GM21390 (cell line): ENCODE measurements at regions not wholly inside any gene's neighbourhood (a gene's known extent, or its start where the extent isn't known, plus 50 kb on each side); places are given as distances from the start of the nearest gene placed in this dataset.

Experiments
- ATAC-seq: cut with Tn5 transposase; IDR thresholded peaks from one replicate; pipeline ENCODE4 v1.9.1; 2021; ENCODE audit not compliant: unreplicated experiment

DNA sequence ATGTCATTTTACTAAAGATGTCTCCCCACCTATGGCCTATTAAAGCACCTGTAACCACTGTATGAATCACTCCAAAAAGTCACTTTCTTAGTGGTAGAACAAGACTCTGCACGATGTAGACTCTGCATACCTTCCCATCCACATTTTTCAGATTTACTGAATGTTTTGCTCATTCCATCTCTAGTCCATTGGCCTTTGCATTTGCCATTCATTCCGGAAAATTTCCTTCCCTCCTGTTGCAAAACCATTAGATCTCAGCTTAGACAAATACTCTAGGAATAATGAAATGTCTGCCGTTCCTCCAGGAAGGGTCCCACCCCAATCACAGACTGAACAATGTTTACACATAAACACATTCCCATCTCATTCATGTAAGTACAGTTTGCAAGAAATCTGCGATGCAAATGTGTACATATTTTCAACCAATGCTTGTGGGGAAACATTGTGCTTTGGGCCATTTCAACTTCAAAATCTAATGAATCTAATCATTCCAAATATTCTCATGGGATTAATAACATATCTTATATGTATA is 146.3 kb upstream of the XYLT1 start:
- ATAC-seq: no peak

DNA sequence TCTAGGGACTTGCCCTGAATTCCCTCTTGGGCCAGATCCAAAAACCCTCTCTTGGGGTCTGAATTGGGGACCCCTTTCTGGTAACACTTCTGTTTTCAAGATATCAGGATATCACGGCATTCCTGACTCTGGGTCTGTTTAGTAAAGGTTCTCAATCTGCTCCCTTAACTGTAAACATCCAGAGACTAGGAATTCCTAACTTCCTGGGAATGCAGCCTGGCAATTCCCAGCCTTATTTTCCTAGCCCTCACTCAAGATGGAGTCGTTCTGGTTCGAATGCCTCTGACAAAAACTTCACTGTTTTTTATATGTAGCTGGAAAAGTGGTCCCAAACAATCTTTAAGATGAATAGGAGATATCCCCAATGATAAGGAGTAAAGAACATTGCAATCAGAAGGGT is 141.6 kb upstream of the XYLT1 start:
- ATAC-seq: no peak

DNA sequence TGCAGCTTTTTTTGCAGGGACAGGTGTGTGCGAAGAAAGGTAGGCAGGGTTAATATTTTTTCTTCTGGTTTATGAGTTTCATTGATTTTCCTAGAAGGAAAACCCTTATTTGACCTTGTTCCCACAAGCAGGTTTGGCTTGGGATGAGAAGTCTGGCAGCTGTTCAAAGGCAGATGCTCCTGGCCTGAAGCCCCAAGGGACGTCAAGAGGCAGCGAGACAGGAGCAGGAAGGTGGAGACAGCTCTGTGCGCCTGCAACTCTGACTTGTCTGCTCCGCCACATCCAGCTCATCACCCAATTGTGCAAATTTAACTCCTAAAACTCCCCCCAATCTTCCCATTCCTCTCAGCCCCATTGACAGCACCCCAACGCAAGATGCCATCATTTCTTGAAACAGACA is 136.8 kb upstream of the XYLT1 start:
- ATAC-seq: no peak

DNA sequence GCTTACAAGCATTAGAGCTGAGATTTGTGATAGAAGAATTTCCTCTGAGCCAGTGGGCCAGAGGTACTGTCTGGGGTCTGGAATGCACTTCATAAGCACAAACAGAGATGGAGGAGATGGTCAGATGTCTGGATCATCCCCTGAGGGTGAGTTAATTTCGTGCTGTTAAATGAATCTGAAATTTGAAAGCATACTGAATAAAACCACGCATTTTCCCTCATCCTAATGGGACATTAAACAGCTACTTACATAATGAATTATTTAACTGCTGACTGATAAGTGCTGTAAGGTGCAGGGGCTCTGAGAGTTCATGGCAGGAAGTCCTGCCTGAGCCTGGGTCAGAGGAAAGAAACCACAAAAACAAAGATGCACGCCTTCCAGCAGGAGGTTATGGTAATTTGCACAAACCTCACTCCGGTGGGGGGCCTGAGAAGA is 136.3 kb upstream of the XYLT1 start:
- ATAC-seq: no peak

DNA sequence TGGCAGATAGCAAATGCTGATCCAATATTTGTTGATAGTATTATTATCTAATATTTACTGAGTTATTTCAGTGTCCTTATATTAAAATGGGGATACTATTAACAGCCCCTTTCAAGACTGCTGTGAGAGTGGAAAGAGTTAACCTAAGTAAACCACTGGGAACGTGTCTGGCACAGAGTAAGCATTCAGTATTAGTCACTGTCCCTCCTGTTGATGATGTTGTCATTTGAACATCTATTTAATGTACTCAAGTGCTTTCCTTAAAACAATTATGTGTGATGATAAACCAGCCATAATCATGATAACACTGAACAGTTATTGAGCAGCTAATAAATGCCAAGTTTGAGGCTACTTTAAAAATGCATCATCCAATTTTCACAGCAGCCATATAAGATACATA is 135.7 kb upstream of the XYLT1 start:
- no peak for ATAC-seq

DNA sequence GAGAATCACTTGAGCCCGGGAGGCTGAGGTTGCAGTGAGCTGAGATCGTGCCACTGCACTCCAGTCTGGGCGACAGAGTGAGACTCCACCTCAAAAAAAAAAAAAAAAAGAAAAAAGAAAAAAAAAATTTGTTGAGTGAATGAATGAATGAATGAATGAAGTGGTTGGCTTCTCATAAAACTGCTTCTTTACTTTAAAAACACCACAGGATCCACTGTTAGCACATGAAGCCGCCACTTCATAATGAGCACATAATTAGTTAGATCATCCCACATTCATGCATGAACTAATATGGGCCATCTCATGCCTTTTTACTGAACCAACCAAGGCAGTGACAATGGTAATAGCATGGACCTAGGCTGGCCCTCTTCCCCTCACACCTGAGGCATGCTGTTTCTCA is 135.0 kb upstream of the XYLT1 start:
- ATAC-seq: no peak

DNA sequence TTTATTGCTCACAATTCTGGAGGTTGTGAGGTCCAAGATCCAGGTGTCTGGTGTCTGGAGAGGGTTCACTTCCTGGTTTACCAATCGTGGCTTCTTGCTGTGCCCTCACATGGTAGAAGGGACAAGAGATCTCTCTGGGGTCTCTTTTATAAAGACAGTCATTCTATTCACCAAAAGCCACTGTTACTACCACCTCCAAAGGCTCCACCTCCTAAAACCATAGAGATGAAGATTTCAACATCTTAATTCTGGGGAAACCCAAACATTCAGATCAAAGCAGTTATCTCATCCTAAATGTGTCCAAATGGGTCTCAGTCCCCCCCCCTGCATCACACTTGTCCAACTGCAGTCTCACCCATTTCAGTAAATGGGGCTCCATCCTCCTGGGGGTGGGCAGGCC is 132.9 kb upstream of the XYLT1 start:
- no peak for ATAC-seq

DNA sequence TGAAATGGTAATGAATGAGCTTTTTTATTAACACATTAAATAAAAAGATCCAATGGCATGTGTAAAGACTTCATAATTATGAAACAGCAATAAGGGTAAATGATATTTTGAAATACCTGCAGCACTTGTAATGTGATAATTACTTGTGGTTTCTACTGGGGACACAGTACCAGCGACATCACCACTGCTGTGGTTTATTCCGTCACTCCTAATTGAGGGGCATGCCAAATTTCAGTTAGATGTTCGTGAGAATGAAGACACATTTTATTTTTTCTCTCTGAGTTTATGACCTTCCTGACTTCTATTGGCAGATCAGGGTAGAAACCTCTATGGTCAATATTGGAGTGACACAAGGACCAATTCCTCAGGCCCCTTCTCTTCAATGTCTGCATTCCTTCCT is 131.9 kb upstream of the XYLT1 start:
- ATAC-seq: no peak

DNA sequence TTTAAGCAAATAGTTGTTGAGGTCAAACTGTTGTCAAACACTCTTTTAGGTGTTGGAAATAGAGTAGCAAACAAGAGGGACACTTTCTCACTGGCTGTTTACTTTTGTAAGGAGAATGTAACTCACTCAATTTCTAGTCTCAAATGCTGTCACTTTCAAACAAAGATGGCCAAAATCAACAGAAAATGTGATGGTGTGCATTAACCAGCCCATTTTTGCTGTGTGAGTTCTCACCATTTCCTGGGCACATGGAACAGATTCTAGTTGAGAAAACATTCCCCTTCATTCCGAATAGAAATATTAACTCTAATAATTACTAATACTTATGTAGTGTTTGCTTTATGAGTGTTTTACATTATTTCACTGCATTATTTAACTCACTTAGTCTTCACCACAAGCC is 128.2 kb upstream of the XYLT1 start:
- no peak for ATAC-seq

DNA sequence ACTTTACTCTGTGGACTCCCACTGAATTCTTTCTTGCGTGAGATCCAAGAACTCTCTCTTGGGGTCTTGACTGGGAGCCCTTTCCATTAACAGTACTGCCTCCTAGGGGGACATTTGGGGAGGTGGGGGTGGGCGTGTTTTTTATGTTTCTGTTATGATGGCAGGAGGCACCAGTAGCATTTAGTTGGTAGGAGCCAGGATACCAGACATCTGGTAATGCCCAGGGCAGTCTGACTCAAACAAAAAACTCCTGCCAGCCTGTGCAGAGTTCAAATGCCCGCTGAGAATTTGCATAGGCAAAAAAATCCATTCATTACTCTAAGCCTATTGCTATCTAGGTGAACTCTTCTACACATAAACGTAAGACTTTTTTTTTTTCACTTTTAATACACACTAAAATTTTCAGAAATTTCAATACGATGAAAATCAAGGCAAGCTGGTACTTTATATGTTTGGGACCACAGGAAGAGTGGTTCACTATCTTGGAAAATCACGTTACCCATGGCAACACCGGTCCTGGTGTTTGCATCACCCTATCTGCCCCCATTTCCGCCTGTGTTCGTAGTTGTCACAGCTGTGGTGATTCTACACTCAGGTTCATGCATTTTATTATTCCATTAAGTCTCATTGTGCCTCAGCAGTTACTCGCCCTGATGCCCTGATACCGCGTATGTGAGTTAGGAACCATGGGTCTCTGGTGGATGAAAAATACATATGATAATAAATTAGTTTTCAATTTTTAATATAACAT is 121.1 kb upstream of the XYLT1 start:
- ATAC-seq: no peak

DNA sequence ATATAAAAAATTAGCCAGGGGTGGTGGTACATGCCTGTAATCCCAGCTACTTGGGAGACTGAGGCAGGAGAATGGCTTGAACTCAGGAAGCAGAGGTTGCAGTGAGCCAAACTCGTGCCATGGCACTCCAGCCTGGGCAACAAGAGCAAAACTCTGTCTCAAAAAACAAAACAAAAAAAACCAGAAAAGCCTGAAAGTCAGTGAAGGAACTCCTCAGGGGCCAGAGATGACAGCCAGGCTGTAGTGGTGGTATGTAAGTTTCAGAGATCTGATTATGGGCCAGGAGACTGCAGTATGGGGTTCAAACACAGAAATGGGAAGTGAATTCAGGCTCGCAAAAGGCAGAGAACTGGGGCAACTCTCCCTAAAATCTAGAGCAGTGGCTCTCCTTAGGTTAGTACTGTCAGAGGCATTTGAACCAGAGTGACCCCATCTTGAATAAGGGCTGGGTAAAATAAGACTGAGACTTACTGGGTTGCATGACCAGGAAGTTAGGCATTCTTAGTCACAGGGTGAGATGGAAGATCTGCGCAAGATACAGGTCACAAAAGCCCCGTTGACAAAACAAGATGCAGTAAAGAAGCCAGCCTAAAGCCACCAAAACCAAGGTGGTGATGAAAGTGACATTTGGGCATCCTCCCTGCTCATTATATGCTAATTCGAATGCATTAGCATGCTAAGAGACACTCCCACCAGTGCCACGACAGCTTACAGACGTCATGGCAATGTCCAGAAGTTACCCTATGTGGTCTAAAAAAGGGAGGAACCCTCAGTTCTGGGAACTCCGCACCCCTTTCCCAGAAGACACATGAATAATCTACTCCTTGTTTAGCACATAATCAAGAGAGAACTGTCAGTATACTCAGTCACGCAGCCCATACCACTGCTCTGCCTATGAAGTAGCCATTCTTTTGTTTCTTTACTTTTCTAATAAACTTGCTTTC is 120.2 kb upstream of the XYLT1 start:
- no peak for ATAC-seq

DNA sequence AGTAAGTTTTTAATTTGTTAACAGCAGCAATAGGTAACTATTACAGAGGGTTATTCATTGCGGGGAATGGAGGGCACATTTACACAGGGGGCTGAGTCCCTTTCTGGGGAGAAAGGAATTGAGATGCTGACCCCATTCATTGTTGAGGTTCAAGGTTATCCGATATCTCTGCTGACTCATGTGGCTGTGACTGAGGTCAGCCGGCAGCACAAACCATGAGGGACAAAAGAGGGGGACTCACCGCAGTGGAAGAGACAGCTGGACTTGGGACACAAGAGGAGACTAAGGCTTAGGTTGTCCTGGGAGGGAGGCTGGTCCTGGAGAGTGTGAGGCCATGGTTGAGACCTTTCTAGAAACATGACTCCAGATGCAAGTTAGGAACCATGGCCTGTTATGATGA is 119.1 kb upstream of the XYLT1 start:
- no peak for ATAC-seq

DNA sequence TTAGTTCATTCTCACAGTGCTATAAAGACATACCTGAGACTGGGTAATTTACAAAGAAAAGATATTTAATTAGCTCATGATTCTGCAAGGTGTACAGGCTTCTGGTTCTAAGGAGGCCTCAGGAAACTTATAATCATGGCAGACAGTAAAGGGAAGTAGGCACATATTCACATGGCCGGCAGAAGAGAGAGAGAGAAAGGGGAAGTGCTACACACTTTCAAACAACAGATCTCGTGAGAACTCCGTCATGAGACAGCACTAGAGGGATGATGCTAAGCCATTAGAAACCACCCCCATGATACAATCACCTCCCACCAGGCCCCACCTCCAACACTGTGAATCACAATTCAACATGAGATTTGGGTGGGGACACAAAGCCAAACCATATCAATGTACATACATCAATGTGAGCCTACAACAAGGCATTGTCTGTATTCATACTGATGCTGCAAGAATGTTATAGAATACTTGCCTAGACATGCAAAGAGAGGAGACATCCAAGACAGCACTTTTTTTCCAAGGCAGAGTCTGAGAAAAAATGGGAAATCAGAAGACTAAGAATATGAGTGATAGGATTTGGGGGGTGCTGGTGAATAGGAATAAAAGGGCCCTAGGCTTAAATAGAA is 114.8 kb upstream of the XYLT1 start:
- ATAC-seq: no peak

DNA sequence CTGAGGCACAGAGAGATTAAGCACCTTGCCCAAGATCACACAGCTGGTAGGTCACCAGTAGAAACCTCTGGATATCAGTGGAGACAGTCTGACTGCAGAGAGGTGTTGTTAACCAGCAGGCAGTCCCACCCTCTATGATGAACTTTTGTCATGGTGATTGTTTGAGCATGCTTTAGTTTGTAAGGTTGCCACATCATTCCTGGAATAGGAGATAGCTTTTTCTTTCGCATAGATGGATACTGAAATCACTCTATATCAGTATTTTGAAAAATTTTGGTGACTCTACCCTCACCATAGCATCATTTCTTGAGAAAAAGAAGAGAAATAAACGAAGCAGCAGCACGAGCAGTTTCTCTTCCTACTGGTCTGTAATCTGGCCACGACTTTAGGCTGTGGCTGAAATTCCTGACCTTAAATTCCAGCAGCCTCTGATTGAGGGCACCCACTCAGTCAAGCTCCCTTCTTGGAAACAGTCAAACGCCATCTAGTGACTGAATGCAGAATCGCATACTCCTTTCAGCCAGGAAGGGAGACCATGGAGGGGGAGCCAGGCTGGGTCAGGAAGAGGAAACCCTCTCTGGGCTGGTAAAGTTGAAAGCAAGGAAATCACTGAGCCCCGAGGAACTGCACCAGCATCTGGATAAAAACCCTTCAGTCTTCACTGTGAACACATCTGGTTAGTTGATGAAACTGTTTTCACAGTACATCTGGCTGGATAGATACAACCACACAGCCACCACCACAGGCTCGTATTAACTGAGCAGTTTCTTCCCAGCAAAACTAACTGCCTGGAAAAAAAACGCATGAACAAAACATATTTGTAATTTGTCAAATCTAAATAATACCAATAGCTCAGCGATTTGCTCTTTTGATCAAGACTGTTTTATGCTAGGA is 108.5 kb upstream of the XYLT1 start:
- ATAC-seq: no peak

DNA sequence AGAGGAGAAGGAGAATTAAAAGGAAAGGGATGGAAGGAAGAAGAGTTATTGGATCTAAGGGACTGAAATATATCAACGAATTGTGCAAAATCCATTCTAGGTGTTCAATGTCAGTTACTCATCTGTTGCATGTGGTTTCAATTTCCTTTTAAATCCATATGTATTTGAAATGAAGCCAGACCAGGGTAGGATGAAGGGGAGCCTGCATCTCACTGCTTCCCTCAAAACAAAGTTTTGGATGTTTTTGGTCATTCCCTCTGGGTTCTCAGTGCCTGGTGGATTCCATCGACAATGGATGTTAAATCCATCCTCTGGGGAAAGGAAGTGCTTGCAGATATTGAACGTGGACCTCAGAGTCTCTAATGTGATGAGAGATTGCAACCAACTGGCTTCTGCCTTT is 103.5 kb upstream of the XYLT1 start:
- no peak for ATAC-seq

DNA sequence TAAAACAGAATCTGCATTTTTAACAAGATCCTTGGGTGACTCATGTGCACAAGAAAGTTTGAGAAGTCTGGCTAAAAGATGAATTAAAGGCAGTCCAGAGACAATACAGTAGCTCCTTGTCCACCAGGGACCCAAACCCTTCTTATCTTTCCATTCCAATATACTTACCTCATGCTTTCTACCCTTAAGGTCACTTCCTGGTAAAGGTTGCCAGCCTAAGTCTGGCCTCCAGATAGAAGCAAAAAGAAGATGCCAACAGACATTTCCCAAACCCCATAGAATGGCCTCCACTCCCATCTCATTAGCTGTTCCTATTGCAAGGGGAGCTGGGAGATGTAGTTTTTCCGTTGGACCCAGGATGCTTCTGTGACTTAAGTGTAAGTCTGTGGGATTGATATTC is 101.4 kb upstream of the XYLT1 start:
- no peak for ATAC-seq

DNA sequence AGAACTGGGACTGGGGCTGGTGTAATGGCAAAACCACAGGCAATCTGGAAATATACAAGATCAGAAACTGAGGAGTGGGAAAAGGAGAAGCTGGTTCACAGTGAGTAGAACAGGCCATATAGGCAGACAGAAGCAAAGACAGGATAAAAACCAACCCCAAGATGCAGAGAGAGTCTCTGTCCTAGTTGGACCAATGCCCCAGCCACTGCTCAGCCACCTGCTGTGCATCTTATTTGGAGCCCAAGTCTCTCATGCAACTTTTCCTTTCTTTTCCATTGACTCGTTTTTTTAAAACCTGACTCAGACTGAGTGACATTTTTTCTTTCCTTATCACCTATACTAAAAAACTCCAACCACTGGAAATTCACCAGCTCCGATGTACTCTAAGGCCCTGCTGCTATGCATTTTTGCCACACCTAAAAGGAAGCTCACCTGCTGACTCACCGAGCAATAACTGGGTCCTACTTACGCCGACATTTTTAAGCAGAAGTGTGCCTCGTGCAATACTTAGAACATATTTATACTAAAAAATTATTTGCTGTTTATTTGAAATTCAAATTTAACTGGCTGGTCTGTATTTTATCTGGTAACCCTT is 100.8 kb upstream of the XYLT1 start:
- ATAC-seq: no peak

DNA sequence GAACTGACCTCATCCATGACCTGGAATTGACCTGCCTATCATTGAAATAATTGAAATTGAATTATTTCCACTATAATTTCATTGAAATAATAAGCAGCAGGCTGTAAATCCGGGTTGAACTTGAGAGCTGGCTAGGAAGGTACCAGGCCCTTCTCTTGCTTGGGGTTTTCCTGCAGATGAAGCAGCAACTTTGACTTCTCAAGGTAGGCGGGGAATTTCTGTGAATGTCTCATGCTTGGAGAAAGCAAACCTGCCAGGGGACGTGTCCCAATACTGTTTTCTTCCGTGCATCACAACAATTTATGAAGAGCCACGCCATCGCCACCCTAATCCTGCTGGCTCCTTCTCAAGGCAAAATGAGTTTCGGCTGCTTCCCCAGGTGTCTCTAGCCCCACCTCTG is 97.5 kb upstream of the XYLT1 start:
- ATAC-seq: no peak

DNA sequence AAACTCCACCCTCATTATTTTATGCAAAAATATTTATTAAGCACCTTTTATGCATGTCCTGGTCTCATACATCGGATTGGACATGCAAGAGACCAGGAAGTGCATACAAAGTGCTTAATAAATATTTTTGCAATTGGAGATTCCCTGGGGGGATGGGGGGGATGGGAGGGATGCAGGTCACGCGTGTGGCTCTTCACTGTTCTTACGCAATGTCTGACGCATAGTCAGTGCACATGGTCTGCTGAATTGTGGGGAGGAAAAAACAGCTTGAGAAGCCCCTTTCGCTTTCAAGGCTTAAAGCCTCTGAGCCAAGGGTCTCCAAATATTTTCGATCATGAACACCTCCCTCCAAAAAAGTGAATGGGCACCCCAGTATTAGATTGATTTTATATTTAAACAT is 96.7 kb upstream of the XYLT1 start:
- no peak for ATAC-seq
